Stimulated activated CD4-positive, alpha-beta T cell treated with anti-CD3 and anti-CD28 coated beads, Interleukin-4, amount 100 ng/mL, for 48 hours (primary cell): ENCODE measurements at regions not wholly inside any gene's neighbourhood (a gene's known extent, or its start where the extent isn't known, plus 50 kb on each side); places are given as distances from the start of the nearest gene placed in this dataset.

ENCODE experiments used
- DNase-seq, 2 donors: peaks; one replicate each; pipeline ENCODE4 v3.0.0-alpha.2; 2020; ENCODE audit warnings: low read depth in 2 of 2

DNA sequence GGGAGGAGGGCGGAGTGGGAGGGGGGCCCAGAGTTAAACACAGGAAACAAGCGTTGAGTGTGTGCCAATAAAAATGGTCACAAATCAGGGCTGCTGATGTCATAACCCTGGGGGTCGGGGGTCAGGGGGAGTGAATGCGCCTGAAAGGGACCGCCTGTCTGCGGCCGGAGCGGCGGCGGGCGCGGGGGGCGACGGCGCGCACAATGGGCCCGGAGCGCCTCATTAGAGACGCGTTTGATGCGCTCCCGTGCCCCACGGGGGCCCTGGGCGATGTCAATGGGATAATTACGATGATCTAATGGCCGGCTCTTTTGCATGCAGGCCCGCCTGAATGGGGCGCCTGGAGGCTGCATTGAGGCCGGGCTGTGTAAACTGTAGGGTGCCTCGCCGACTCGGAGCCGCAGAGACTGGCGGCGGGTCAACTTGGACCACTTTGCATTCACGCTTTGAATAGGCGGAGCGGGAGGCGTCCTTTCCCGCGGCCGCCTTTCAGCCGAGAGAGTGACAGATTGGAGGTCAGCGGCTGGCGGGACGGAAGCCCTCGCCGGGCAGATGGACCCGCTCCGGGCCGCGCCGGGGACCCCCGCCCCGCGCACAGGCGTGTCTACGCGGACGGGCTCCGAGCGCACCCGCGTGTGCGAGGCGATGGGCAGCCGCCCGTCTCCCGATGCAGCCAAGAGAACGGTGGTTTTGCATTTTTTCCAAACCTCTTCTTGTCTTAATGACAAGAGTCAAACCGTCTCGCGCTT, 296.1 kb downstream of the TFAP2C start:
- DNase-seq: no peak

DNA sequence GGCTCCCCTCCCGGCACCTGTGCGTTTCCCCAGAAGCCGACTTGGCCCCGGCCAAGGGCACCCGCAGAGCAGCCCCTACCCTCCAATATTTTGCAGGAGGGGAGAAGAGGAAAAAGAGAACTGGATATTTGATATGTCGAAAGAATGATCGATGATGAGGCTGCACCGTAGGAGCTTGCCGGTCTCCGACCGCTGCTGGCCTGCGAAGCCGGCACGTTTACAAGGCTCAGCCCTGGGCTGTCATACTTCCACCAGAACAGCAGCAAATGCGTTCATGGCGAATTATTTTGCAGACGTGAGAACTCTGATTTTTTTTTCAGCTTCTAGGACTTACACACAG, 296.7 kb downstream of the TFAP2C start:
- DNase-seq: no peak

GRCh38 chr20:56926501-56926900, 297.4 kb downstream of the TFAP2C start:
- no peak for DNase-seq

- DNase-seq: no peak
Measured at GRCh38 chr20:56927127-56927526, 298.0 kb downstream of the TFAP2C start.

DNA sequence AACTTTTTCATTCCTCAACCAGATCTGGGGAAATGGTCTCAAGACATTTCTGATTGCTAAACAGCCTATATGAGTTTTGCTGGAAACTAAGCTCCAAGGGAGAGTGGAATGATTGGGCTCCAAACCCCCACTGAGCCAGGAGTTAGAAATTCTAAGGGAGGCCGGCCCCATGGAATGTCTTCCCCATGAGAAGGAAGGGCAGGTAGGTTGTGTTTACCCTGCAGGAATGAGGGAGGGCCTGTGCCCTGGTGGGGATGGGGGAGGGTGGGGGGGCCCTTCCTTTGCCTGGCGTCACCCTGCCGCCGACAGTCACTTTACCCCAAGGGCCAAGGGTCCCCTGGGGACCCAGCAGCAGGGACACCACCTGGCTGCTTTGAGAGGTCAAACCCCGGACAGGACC, 298.9 kb downstream of the TFAP2C start:
- no peak for DNase-seq

GRCh38 chr20:56929606-56930005, 300.5 kb downstream of the TFAP2C start:
- DNase-seq: no peak

- no peak for DNase-seq
Measured at GRCh38 chr20:56930876-56931275, 301.8 kb downstream of the TFAP2C start.

DNA sequence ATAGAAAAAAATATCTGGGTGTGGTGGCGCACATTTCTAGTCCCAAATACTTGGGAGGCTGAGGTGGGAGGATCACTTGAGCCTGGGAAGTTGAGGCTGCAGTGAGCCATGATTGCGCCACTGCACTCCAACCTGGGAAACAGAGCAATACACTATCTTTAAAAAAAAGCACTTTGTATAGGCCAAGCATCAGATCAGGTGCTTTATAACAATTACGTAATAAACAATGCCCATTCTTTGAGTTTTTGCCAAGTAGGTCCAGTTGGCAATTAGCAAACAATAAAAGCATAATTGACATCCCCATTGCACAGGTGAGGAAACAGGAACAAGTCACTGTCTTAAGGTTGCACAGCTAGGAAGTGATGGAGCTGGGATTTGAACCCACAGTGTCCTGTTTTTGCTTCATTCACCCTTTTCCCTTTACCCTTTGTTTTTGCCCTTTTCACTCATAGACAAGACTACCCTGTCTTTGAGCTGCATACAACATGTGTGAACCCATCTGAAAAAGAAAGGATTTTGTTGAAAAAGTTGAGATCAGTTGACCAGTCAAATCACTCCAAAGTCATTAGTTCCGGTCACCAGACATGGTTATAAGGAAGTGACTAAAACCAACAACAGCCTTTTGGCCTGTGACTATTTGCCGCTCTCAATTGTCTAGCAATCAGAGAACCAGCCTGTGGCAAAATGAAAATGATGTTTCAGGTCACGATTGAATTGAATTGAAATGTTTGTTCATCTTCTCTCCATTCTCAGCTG, 303.6 kb downstream of the TFAP2C start:
- no peak for DNase-seq

DNA sequence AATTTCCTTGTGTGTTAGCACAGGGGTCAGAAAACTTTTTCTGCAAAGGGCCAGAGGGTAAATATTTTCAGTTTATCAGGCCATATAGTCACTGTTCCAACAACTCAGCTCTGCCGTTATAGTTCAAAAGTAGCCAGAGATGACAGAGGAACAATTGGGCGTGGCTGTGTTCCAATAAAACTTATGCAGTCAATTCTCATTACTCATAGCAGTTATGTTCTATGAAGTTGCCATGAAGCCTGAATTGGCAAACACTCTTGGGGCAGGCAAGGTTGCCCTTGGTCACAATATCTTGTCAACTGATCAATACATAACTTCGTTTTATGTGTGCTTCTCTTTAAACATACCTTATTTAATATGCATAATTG, 304.2 kb downstream of the TFAP2C start:
- DNase-seq: no peak

- DNase-seq: no peak
Measured at GRCh38 chr20:56934888-56935287, 305.8 kb downstream of the TFAP2C start.

DNA sequence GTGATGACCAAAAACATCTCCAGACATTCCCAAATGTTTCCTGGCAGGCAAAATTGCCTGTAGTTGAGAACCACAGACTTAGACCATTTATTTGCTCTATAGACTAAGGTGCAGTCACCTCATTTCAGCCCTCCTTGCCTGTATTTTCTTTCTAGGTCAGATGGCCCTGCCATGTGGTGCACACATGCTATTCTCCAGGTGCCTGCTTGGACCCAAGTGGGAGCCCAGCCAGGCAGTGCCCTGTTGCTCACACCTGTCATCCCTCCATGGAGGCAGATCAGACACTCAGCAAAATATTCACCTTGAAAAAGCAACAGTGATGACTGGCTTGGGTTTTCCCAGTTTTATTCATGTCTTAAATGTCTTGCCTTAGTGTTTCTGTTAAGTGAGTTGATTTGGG, 311.4 kb downstream of the TFAP2C start:
- no peak for DNase-seq

DNA sequence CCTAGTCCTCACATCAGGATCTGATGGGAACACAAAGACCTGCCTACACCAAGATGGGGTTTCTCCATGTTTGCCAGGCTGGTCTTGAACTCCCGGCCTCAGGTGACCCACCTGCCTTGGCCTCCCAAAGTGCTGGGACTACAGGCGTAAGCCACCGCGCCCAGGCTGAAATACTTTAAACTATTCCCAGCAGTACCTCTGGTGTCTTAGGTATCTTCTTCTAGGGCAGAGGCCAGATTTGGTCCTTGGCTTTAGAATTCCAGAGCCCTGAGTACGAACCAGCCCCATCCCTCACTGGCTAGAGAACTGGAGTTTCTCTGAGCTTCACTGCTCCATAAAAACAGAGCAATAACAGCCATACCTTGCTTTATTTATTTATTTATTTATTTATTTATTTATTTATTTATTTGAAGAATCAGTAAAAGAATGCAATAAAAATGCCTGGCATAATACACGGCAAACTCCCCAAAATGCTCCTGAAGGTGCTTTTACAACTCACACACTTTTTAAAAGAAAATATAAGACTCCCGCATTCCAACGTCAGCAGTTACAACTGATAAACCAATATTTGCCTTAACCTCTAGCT, 312.1 kb downstream of the TFAP2C start:
- DNase-seq: no peak

DNA sequence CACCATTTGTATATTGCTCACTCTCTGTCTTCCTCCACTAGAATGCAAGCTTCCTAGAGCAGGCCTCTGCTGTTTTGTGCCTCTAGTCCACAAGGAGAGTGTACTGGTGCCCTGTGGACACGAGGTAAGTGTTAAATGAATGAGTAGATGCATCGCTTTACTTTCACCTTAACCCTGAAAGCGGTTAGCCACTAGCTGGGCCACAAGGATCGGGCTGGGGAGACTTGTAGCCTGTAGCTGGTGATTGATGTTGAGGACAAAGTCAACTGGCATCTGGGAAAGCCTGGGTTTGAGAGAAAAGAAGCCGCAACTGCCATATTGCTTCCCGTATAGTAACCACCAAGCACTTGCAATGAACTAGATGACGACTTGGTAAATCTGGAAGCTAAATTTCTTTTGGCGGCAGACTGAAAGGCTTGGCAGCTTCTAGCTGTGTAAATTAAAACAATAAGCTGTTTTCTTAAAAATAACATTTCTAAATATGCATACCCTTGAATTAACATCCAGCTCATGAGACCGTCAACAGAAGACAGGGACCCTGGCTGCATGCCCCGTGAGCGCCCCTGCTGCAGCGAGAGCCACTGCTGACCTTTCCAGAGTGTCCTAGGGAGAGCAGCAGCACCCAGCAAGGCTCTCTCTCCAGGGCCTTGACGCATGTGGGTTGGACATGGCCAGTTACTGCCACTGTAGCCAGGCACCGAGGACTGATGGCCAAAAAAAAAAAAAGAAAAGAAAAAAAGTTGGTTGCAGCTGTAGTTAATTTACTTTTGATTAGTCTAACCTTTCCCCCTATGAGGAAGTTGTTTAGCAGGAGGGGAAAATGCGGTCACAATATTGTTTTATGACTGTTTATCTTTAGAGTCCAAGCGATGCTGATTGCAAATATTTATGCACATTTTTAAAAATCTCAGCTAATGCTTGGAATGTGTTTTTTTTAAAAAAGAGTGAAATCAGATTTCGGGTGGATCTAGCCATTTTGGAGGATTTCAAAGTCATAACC, 315.1 kb downstream of the TFAP2C start:
- no peak for DNase-seq

GRCh38 chr20:56945057-56945456, 316.0 kb downstream of the TFAP2C start:
- DNase-seq: no peak

DNA sequence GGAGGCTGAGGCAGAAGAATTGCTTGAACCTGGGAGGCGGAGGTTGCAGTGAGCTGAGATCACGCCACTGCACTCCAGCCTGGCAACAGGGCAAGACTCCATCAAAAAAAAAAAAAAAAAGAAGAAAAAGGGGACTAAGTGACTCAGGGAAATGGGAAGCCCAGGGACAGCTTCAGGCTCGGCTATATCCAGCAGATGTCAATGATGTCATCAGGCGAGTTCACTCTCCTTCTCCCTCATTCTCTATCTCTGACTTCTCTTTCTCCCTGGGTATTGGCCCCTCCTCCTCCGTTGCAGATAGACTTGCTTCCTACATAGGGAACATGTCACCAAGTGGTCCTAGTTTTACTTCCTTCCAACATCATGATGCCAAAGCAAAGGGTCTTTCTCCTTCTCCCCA, 316.8 kb downstream of the TFAP2C start:
- no peak for DNase-seq

- no peak for DNase-seq
Measured at GRCh38 chr20:56949318-56949717, 317.1 kb downstream of the BMP7 start.

DNA sequence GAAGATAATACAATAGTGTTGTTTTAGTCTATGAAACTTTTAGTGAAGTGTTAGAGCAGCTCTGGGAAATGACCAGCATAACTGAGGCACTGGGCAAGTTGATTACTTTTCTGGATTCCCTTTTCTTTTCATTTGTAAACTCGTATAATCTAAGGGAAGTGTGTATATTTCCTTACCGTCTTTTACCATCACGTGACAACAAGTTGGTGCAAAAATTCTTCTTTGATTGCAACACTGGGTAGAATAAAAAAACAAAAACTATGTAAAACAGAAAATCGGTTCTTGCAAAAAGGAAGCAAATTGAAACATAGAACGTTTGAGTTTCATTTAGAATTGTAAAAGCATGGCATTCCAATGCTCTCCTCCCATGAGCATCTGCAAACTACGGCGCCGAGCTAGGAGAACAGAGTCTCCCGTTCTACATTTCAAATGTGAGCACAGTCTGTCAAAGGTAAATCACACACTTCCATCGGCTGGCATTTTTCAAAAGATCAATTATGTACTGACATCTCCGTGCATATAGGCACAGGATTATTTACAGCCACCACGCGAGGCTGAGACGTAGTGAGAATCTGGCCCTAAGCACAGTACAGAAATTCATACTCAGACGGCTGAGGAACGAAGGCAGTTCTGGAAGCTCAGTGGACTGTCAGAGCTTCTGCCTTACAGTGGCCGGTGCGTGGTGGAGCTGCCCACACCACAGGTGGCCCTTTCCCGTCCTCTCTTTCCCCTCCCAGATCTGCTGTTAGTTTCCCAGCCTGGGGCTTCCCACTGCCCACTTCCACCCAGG, 314.0 kb downstream of the BMP7 start:
- DNase-seq: no peak

DNA sequence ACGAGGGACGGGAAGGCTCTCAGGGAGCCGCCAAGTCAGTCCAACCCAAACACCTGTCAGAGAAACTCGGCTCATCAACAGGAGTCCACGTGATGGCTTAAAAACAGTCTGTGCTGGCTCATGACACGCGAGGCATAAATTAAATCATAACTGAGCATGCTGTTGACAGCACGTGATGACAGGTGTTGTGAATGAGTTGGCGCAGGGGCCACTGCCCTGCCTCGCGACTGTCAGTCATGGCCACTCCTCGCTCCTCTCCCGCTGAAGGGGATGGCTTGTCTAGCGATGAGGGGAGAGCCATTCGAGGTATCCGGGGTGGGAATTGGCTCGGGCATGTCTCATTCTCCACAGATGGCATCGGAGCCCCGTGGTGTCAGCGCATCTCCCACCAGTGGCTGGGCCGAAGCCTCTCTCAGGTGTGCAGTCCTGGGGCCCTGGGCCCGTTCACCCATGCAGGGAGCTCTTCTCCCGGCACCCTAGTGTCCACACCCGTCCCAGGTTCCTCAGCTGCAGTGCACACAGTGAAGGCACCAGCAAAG, 313.3 kb downstream of the BMP7 start:
- no peak for DNase-seq

GRCh38 chr20:56954797-56955196, 311.6 kb downstream of the BMP7 start:
- DNase-seq: no peak

DNA sequence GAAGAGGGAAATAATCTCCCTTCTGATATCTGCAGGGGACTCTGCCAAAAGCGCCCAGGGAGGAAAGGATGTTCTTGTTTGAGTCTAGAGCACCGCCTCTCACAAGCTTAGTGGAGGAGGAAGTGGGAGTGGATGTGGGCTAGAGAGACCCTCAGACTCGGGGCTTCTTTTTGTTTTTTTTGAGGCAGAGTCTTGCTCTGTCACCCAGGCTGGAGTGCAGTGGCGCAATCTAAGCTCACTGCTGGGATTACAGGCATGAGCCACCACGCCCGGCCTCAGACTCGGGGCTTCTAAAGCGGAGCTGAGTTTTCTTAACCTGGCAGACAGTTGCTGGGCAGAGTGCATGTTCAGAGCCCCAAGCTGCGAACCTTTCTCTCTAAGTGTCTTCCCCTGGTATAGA, 310.8 kb downstream of the BMP7 start:
- DNase-seq: no peak

GRCh38 chr20:56956534-56956933, 309.9 kb downstream of the BMP7 start:
- DNase-seq: no peak
